ENCODE measurements at regions not wholly inside any gene's neighbourhood (a gene's known extent, or its start where the extent isn't known, plus 50 kb on each side); places are given as distances from the start of the nearest gene placed in this dataset.
"Not testable (repeated sequence)": the region's sequence is repeated elsewhere in the genome, so short reads cannot be mapped to it uniquely, and the experiment has no call there.

GRCh38 chr12:34219046-34219770 is 196.9 kb downstream of the ALG10 start:
- no peak overlapping the region for H3K4me3 Mint-ChIP-seq
- no peak for DNase-seq (ENCODE audit: low spot score)
- peak overlapping the region in 1 of 2 donors; percentile 82 for H3K27ac Mint-ChIP-seq

GRCh38 chr12:34220079-34220478 is 197.8 kb downstream of the ALG10 start:
- H3K27me3 Mint-ChIP-seq; ATAC-seq; DNase-seq (ENCODE audit: low spot score); H3K36me3 Mint-ChIP-seq; H3K27ac Mint-ChIP-seq; H3K4me1 Mint-ChIP-seq (ENCODE audit: low read depth in 2 of 2); H3K9me3 Mint-ChIP-seq; H3K4me3 Mint-ChIP-seq: not testable (repeated sequence)

More at GRCh38 chr12:34219046-34219770, 196.9 kb downstream of the ALG10 start:
- Mint-ChIP-seq H3K36me3 (no peaks in the 10 kb centered on the region), H3K4me1 (ENCODE audit: low read depth in 2 of 2) (peaks cover 0 to 9% of the 10 kb centered on the region in 2 donors), H3K9me3 (no peaks in the 10 kb centered on the region), H3K27me3 (peaks cover 6 to 8% of the 10 kb centered on the region in 2 donors)
- peak; percentile 12 to 13 for ATAC-seq

- Mint-ChIP-seq H3K27ac (no peak overlapping the region), H3K36me3 (no peaks in the 10 kb centered on the region), H3K4me1 (ENCODE audit: low read depth in 2 of 2) (no peaks in the 10 kb centered on the region)
Observed at GRCh38 chr12:34223640-34224039, 201.3 kb downstream of the ALG10 start.

DNA sequence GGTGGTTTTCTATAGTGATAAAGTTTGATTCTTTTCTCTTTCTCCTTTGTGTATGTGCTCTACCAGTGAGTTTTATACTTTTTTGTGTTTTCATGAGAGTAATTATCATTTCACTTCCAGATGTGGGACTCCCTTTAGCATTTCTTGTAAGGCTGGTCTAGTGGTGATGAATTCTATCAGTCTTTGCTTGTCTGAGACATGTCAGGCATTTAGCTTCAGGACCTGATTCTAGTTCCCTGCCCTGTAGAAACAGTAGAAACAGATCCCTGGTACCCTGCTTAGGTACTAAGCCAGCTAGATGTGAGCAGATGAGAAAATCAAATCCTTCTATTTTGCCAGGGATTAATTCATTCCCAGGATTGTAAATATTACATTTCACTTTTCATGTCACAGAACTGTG is 203.7 kb downstream of the ALG10 start:
- H3K27me3 Mint-ChIP-seq, result peaks cover 9 to 21% of the 10 kb centered on the region in 2 donors
- not testable (repeated sequence) for H3K4me3 Mint-ChIP-seq; H3K27ac Mint-ChIP-seq; H3K9me3 Mint-ChIP-seq; DNase-seq (ENCODE audit: low spot score); ATAC-seq; H3K36me3 Mint-ChIP-seq; H3K4me1 Mint-ChIP-seq (ENCODE audit: low read depth in 2 of 2)

More at GRCh38 chr12:34223640-34224039, 201.3 kb downstream of the ALG10 start:
- Mint-ChIP-seq H3K4me3 (no peak overlapping the region), H3K9me3 (peaks cover 5% of the 10 kb centered on the region), H3K27me3 (peaks cover 5 to 12% of the 10 kb centered on the region in 2 donors)
- DNase-seq (ENCODE audit: low spot score) (no peak), ATAC-seq (no peak)

DNA sequence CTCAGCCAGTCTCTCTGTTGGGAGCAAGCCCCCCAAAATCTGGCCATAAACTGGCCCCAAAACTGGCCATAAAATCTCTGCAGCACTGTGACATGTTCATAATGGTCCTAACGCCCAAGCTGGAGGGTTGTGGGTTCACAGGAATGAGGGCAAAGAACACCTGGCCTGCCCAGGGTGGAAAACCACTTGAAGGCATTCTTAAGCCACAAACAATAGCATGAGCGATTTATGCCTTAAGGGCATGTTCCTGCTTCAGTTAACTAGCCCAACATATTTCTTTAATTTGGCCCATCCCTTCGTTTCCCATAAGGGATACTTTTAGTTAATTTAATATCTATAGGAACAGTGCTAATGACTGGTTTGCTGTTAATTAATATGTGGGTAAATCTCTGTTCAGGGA is 205.8 kb downstream of the ALG10 start:
- not testable (repeated sequence) for H3K27ac Mint-ChIP-seq; H3K36me3 Mint-ChIP-seq; H3K9me3 Mint-ChIP-seq; DNase-seq (ENCODE audit: low spot score); H3K4me3 Mint-ChIP-seq; ATAC-seq; H3K4me1 Mint-ChIP-seq (ENCODE audit: low read depth in 2 of 2)
- H3K27me3 Mint-ChIP-seq, result peaks cover 9 to 21% of the 10 kb centered on the region in 2 donors

DNA sequence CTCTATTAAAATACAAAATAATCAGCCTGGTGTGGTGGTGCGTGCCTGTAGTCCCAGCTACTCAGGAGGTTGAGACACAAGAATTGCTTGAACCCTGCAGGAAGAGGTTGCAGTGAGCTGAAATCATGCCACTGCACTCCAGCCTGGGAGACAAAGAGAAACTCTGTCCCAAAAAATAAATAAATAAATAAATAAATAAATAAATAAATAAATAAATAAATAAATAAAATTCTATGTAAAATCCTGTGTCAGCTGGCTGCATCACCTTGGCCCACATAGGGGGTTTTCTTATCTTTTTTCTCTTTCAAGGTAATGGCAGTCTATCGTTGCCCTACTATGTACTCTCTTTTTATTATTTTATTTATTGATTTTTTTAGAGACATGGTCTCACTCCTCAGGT is 206.7 kb downstream of the ALG10 start:
- DNase-seq (ENCODE audit: low spot score); H3K36me3 Mint-ChIP-seq; H3K4me3 Mint-ChIP-seq; H3K27ac Mint-ChIP-seq; ATAC-seq; H3K9me3 Mint-ChIP-seq; H3K4me1 Mint-ChIP-seq (ENCODE audit: low read depth in 2 of 2): not testable (repeated sequence)
- H3K27me3 Mint-ChIP-seq, result peaks cover 9 to 21% of the 10 kb centered on the region in 2 donors

DNA sequence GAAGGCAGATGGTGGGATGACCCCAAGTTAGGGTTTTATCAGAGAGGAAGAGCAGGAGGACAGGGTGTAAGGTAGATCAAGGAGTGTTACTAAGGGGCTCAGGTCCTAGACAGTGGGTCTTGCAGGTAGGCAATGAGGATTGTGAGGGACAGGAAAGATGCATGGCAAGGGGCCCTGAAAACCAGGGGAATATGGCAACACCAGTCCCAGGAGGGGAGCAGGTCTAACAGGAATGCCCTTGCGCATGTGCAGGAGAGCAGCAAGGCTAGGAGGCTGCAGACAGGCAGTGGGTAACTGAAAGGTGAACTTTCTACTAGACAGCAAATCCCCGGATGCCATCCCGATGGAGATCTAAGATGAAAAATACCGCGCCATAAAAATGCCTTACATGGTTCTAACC is 211.3 kb downstream of the ALG10 start:
- H3K27ac Mint-ChIP-seq, result no peak overlapping the region
- no peaks in the 10 kb centered on the region for H3K36me3 Mint-ChIP-seq
- peaks cover 4% of the 10 kb centered on the region for H3K9me3 Mint-ChIP-seq
- DNase-seq (ENCODE audit: low spot score) (no peak), ATAC-seq (no peak)
- no peaks in the 10 kb centered on the region for H3K4me1 Mint-ChIP-seq (ENCODE audit: low read depth in 2 of 2)
- no peak overlapping the region for H3K4me3 Mint-ChIP-seq
- H3K27me3 Mint-ChIP-seq, result peaks cover 4 to 9% of the 10 kb centered on the region in 2 donors

DNA sequence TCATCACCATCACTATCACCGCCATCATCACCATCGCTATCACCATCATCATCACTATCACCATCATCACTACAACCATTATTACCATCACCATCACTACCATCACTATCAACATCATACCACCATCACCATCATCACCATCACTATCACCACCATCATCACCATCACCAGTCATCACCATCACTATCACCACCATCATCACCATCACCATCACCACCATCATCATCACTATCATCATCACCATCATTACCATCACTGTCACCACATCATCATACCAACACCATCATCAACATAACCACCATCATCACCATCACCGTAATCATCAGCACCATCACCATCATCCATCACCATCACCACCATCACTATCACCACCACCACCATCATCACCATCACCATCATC is 213.8 kb downstream of the ALG10 start:
- Mint-ChIP-seq H3K36me3 (no peaks in the 10 kb centered on the region), H3K9me3 (no peaks in the 10 kb centered on the region)

DNA sequence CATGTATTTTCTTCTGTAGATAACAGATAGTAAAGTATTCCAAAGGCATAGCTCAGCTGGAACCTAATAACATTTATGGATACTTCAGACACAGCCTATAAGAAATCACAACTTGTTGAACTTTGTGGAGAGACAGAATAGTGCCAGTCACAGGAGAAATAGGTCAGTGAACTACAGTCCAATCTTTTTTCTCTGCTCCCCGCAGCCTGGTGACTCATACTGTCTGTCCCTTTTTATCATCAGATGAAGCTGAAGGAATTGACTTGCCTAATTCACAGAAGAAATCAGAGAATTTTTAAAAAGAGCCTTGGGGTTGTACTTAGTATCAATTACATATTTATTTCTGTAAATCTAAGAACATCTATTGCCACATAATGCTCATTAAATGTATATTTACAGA is 222.3 kb downstream of the ALG10 start:
- Mint-ChIP-seq H3K36me3 (no peaks in the 10 kb centered on the region), H3K9me3 (peaks cover 7% of the 10 kb centered on the region), H3K4me3 (no peak overlapping the region), H3K27ac (no peak overlapping the region), H3K27me3 (no peaks in the 10 kb centered on the region), H3K4me1 (ENCODE audit: low read depth in 2 of 2) (no peaks in the 10 kb centered on the region)
- no peak for ATAC-seq
- no peak for DNase-seq (ENCODE audit: low spot score)

More for the DNA sequence above, 213.8 kb downstream of the ALG10 start:
- Mint-ChIP-seq H3K27me3 (no peaks in the 10 kb centered on the region), H3K4me3 (no peak overlapping the region), H3K4me1 (ENCODE audit: low read depth in 2 of 2) (no peaks in the 10 kb centered on the region), H3K27ac (no peak overlapping the region)
- DNase-seq (ENCODE audit: low spot score) (no peak), ATAC-seq (no peak)

DNA sequence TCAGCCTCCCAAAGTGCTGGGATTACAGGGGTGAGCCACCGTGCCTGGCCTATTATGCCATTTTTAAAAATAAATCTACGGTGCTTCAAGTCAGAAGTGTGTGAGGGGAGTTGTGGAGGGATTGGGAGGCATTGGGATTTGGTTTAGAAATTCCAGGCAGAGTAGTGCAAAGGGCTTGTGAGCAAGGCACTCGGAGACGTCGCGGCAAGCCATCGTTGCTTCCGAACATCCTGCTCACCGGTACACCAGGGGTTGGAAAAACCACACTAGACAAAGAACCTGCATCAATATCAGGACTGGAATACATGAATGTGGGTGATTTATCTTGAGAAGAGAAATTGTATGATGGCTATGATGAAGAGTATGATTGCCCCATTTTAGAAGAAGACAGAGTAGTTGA is 227.0 kb downstream of the ALG10 start:
- H3K4me1 Mint-ChIP-seq (ENCODE audit: low read depth in 2 of 2), result no peaks in the 10 kb centered on the region
- DNase-seq (ENCODE audit: low spot score), result no peak
- peaks cover 8% of the 10 kb centered on the region for H3K9me3 Mint-ChIP-seq
- no peak overlapping the region for H3K27ac Mint-ChIP-seq
- no peaks in the 10 kb centered on the region for H3K36me3 Mint-ChIP-seq
- H3K27me3 Mint-ChIP-seq, result no peaks in the 10 kb centered on the region
- no peak for ATAC-seq
- no peak overlapping the region for H3K4me3 Mint-ChIP-seq

DNA sequence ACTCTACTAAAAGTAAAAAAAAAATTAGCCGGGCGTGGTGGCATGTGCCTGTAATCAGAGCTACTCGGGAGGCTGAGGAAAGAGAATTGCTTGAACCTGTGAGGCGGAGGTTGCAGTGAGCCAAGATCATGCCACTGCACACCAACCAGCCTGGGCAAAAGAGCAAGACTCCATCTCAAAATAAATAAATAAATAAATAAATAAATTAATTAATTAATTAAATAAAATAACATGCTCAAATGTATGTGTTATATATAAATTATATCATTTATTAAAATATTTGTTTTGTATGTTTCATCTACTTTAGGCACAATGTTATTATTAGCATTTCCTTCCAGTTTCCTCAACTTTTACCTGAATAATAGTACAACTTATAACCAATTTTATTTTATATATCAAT is 229.6 kb downstream of the ALG10 start:
- ATAC-seq; H3K4me3 Mint-ChIP-seq; H3K27ac Mint-ChIP-seq; H3K27me3 Mint-ChIP-seq; DNase-seq (ENCODE audit: low spot score); H3K36me3 Mint-ChIP-seq; H3K4me1 Mint-ChIP-seq (ENCODE audit: low read depth in 2 of 2); H3K9me3 Mint-ChIP-seq: not testable (repeated sequence)

GRCh38 chr12:34253674-34254073 is 231.4 kb downstream of the ALG10 start:
- no peaks in the 10 kb centered on the region for H3K27me3 Mint-ChIP-seq
- no peak for DNase-seq (ENCODE audit: low spot score)
- no peaks in the 10 kb centered on the region for H3K36me3 Mint-ChIP-seq
- H3K4me1 Mint-ChIP-seq (ENCODE audit: low read depth in 2 of 2), result no peaks in the 10 kb centered on the region
- ATAC-seq, result no peak
- H3K4me3 Mint-ChIP-seq, result no peak overlapping the region
- H3K27ac Mint-ChIP-seq, result no peak overlapping the region
- H3K9me3 Mint-ChIP-seq, result peaks cover 5% of the 10 kb centered on the region

- Mint-ChIP-seq H3K4me1 (ENCODE audit: low read depth in 2 of 2) (no peaks in the 10 kb centered on the region), H3K9me3 (no peaks in the 10 kb centered on the region), H3K36me3 (no peaks in the 10 kb centered on the region), H3K27me3 (no peaks in the 10 kb centered on the region), H3K27ac (no peak overlapping the region), H3K4me3 (no peak overlapping the region)
- DNase-seq (ENCODE audit: low spot score) (no peak), ATAC-seq (no peak)
Observed at GRCh38 chr12:34257093-34257492, 234.8 kb downstream of the ALG10 start.

GRCh38 chr12:34262140-34262539 is 239.8 kb downstream of the ALG10 start:
- not testable (repeated sequence) for H3K27me3 Mint-ChIP-seq; ATAC-seq; H3K36me3 Mint-ChIP-seq; H3K9me3 Mint-ChIP-seq; H3K27ac Mint-ChIP-seq; H3K4me1 Mint-ChIP-seq (ENCODE audit: low read depth in 2 of 2); DNase-seq (ENCODE audit: low spot score); H3K4me3 Mint-ChIP-seq

- H3K36me3 Mint-ChIP-seq, result peaks cover 5% of the 10 kb centered on the region
- no peaks in the 10 kb centered on the region for H3K27me3 Mint-ChIP-seq
- H3K4me1 Mint-ChIP-seq (ENCODE audit: low read depth in 2 of 2), result no peaks in the 10 kb centered on the region
- DNase-seq (ENCODE audit: low spot score) (no peak), ATAC-seq (no peak)
- peaks cover 3% of the 10 kb centered on the region for H3K9me3 Mint-ChIP-seq
- no peak overlapping the region for H3K4me3 Mint-ChIP-seq
- H3K27ac Mint-ChIP-seq, result no peak overlapping the region
Observed at GRCh38 chr12:34264110-34264509, 241.8 kb downstream of the ALG10 start.
